ENCODE measurements at regions not wholly inside any gene's neighbourhood (a gene's known extent, or its start where the extent isn't known, plus 50 kb on each side); places are given as distances from the start of the nearest gene placed in this dataset.
A peak's percentile ranks its signal among the peaks of the same experiment; 100 is the strongest.

DNA sequence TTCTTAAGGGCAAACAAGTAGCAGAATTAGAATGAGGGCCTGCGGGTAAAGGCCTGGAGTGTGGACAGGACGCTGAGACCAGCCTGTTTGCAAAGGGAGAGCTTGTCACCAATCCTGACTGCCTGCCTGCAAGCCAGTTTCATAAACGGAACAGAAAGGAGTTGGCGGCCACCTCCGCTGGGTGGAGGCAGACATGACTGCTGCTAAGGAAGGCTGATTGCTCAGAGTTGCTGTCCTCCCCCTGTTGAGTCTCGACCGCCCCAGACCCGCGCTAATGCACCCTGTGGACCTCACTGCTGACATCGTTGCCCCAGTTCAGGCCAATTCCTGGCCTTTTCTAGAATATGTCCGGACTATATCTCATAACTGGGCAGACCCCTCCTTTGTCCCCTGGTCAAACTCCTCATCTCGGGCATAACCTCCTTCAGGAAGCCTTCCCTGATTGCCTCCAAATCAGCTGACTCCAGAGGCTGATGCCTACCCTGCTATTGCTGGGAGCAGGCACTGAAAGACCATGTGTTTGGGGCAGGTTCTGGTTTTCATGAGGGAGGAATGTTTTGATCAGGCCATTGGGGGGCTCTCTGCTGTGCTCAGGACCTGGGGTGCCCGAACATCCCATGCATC, 153.0 kb upstream of the CIBAR2 start:
- no peak overlapping the region for H3K27ac ChIP-seq (ENCODE audit: insufficient read depth, low read length)
- no peaks in the 10 kb centered on the region for H3K27me3 ChIP-seq (ENCODE audit: control insufficient read depth, insufficient read depth, low read length)
- H3K4me1 ChIP-seq (ENCODE audit: control insufficient read depth, insufficient read depth, low read length) = no peaks in the 10 kb centered on the region
- TF ChIP-seq MXI1 (IDR thresholded peaks at IDR 0.05; ENCODE audit: borderline replicate concordance, low read depth, low read length) (no peak), MAZ (IDR thresholded peaks at IDR 0.05; ENCODE audit: borderline replicate concordance, low read depth, low read length) (no peak), ELK1 (IDR thresholded peaks at IDR 0.05; ENCODE audit: borderline replicate concordance, low read depth, low read length) (no peak), FOS (IDR thresholded peaks at IDR 0.05; ENCODE audit: low read depth, low read length) (no peak), NFE2L2 (IDR thresholded peaks at IDR 0.05; ENCODE audit: low read depth, low read length) (no peak), POLR2A (IDR thresholded peaks at IDR 0.05; ENCODE audit: low read depth, low read length) (no peak), RFX5 (IDR thresholded peaks at IDR 0.05; ENCODE audit: low read depth, low read length) (no peak), USF2 (IDR thresholded peaks at IDR 0.05; ENCODE audit: low read depth, low read length) (no peak), MAFK (IDR thresholded peaks at IDR 0.05; ENCODE audit: low read depth, low read length) (no peak), CEBPB (IDR thresholded peaks at IDR 0.05; ENCODE audit: low read depth, low read length) (no peak), CHD1 (IDR thresholded peaks at IDR 0.05; ENCODE audit: low read depth, low read length) (no peak)
- TF ChIP-seq, protein P1, sequence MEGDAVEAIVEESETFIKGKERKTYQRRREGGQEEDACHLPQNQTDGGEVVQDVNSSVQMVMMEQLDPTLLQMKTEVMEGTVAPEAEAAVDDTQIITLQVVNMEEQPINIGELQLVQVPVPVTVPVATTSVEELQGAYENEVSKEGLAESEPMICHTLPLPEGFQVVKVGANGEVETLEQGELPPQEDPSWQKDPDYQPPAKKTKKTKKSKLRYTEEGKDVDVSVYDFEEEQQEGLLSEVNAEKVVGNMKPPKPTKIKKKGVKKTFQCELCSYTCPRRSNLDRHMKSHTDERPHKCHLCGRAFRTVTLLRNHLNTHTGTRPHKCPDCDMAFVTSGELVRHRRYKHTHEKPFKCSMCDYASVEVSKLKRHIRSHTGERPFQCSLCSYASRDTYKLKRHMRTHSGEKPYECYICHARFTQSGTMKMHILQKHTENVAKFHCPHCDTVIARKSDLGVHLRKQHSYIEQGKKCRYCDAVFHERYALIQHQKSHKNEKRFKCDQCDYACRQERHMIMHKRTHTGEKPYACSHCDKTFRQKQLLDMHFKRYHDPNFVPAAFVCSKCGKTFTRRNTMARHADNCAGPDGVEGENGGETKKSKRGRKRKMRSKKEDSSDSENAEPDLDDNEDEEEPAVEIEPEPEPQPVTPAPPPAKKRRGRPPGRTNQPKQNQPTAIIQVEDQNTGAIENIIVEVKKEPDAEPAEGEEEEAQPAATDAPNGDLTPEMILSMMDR (conservative IDR thresholded peaks at IDR 0.05; ENCODE audit: low read depth, low read length) = no peak
- no peak overlapping the region for H3K9ac ChIP-seq (ENCODE audit: low read depth, low read length)
- ATAC-seq (ENCODE audit: low read depth) = no peak
- no peak overlapping the region for H2BK120ac ChIP-seq (ENCODE audit: low read depth, low read length)
- no peak overlapping the region for H2AK5ac ChIP-seq (ENCODE audit: low read depth, low read length)
- no peak overlapping the region for H4K91ac ChIP-seq (ENCODE audit: insufficient read depth, low read depth, low read length)
- H3K56ac ChIP-seq (ENCODE audit: extremely low read depth, insufficient read depth, low read length) = no peak overlapping the region
- no peak for DNase-seq
- H3K9me3 ChIP-seq (ENCODE audit: control insufficient read depth, insufficient read depth, low read length) = no peaks in the 10 kb centered on the region
- CTCF ChIA-PET = no interaction called here
- peaks cover 97% of the 10 kb centered on the region for H4K20me1 ChIP-seq (ENCODE audit: insufficient read depth, low read length)
- no peak overlapping the region for H3K18ac ChIP-seq (ENCODE audit: low read depth, low read length)
- no peak overlapping the region for H2BK15ac ChIP-seq (ENCODE audit: low read depth, low read length)
- intact Hi-C loops (cut with micrococcal nuclease) (no loop called here), dilution Hi-C loops (cut with HindIII; ENCODE audit: low sequenced_read_pairs, unreplicated experiment) (no loop called here), in situ Hi-C loops (cut with MboI; ENCODE audit: low sequenced_read_pairs) (no loop called here)
- H4K8ac ChIP-seq (ENCODE audit: low read depth in 2 of 2, low read length in 2 of 2) = no peak overlapping the region
- H3K23ac ChIP-seq (ENCODE audit: low read depth, low read length) = no peak overlapping the region
- no peak overlapping the region for H3K4ac ChIP-seq (ENCODE audit: low read depth, low read length)
- POLR2A ChIA-PET (ENCODE audit: unreplicated experiment) = no interaction called here
- no peak overlapping the region for H3K4me3 ChIP-seq (ENCODE audit: insufficient read depth, low read depth, low read length)
- H2BK5ac ChIP-seq (ENCODE audit: low read depth, low read length, poor library complexity, severe bottlenecking) = no peak overlapping the region
- H4K5ac ChIP-seq (ENCODE audit: low read depth, low read length) = no peak overlapping the region
- no TSS peak for BruUV-seq (replicated peaks)
- H2AFZ ChIP-seq (replicated peaks; ENCODE audit: low read length, poor library complexity) = no peak overlapping the region
- no peaks in the 10 kb centered on the region for H3K9me1 ChIP-seq (ENCODE audit: insufficient read depth, low read length)
- no peak overlapping the region for H2BK20ac ChIP-seq (ENCODE audit: low read depth, low read length)
- 77% methylated on average over 6 of the region's 13 CpGs; no CpG with 5 or more reads in 1 of the 2 experiments for WGBS, 2 experiments (ENCODE audit: extremely low coverage in 2 of 2, insufficient read length in 1 of 2)
- no peaks in the 10 kb centered on the region for H3K36me3 ChIP-seq (ENCODE audit: control insufficient read depth, insufficient read depth, low read length)
- peak overlapping the region; percentile 28 for H2AK9ac ChIP-seq (replicated peaks; ENCODE audit: low read depth, low read length, poor library complexity)
- no peak overlapping the region for H3K14ac ChIP-seq (replicated peaks; ENCODE audit: low read depth, low read length)
- H3K79me1 ChIP-seq (ENCODE audit: low read depth in 1 of 2, low read length in 2 of 2) = peaks cover 18 to 77% of the 10 kb centered on the region in 2 experiments
- H3K4me2 ChIP-seq (ENCODE audit: low read depth, low read length) = no peak overlapping the region

Data from IMR-90 (cell line).